HCT116 (cell line): ENCODE measurements at regions not wholly inside any gene's neighbourhood (a gene's known extent, or its start where the extent isn't known, plus 50 kb on each side); places are given as distances from the start of the nearest gene placed in this dataset.

Source experiments
- ATAC-seq: fragments of 200-7000 bp; cut with Tn5 transposase; 2 replicates; pipeline ENCODE4 v1.9.1; 2020; ENCODE audit warnings: mild to moderate bottlenecking, moderate library complexity
- BruUV-seq: library from RNA; stranded (reverse); fragments of 400-500 nt; replicated peaks from 2 replicates; lab custom pipeline; 2021; lab: Mats Ljungman, UMichigan
- CTCF ChIA-PET: fragments of 300-600 bp; sonication (Branson Sonifier 250); formaldehyde crosslinking; loops from one replicate; lab custom pipeline; 2021; ENCODE audit warnings: antibody characterized with exemption; lab: Charles Lee
- POLR2A ChIA-PET: fragments of 300-600, 350-600 bp; sonication (Branson Sonifier 250); formaldehyde crosslinking; loops from one replicate; lab custom pipeline; 2021; ENCODE audit warnings: antibody characterized with exemption; lab: Charles Lee
- RAD21 ChIA-PET, 2 experiments: fragments of 300-600 bp; sonication (Branson Sonifier 250); formaldehyde crosslinking; loops; one replicate each; lab custom pipeline; 2023; ENCODE audit warnings: low total read pairs in 2 of 2; ENCODE audit not compliant: uncharacterized antibody in 2 of 2, unreplicated experiment in 2 of 2, low non-redundant PET in 1 of 2; lab: Charles Lee
- DNase-seq: peaks from one replicate; pipeline ENCODE4 v3.0.0-alpha.2; 2010; ENCODE audit warnings: low read depth, low spot score
- H2AFZ ChIP-seq: fragments of 200-600 bp; shearing (Covaris generic), sonication (generic); 2 replicates; pipeline ENCODE4 v1.6.1; 2017; ENCODE audit warnings: low read depth, mixed run types, mixed read lengths, antibody characterized with exemption, low read length; ENCODE audit not compliant: poor library complexity, severe bottlenecking
- H3K27ac ChIP-seq: 2 replicates; pipeline ENCODE4 v1.5.1; 2012; ENCODE audit warnings: low read depth, low read length
- H3K27me3 ChIP-seq: fragments of 200-600 bp; sonication (generic); 2 replicates; pipeline ENCODE4 v1.6.1; 2016; ENCODE audit warnings: mixed run types, low read length, mixed read lengths; ENCODE audit not compliant: insufficient read depth
- H3K36me3 ChIP-seq, 2 experiments: fragments of 200-500 bp in 1 of 2; fragments of 200-600 bp in 1 of 2; sonication (Bioruptor generic) in 1 of 2; sonication (generic) in 1 of 2; 2 replicates each; pipeline versions ENCODE4 v1.5.1 to v1.6.1; 2014 to 2016; ENCODE audit warnings: low read length in 2 of 2, inconsistent platforms in 1 of 2, mixed read lengths in 1 of 2, mixed run types in 1 of 2; ENCODE audit not compliant: insufficient read depth in 2 of 2, control insufficient read depth in 1 of 2
- H3K4me1 ChIP-seq, 2 experiments: fragments of 200-600 bp in 1 of 2; sonication (generic) in 1 of 2; 2 replicates each; pipeline versions ENCODE4 v1.5.1 to v1.6.1; 2012 to 2017; ENCODE audit warnings: low read length in 2 of 2, inconsistent platforms in 1 of 2, mild to moderate bottlenecking in 1 of 2, mixed read lengths in 1 of 2, mixed run types in 1 of 2, moderate library complexity in 1 of 2; ENCODE audit not compliant: insufficient read depth in 2 of 2, control insufficient read depth in 1 of 2
- H3K4me2 ChIP-seq: fragments of 200-600 bp; sonication (generic); 2 replicates; pipeline ENCODE4 v1.6.1; 2017; ENCODE audit warnings: mixed run types, low read length, mixed read lengths
- H3K4me3 ChIP-seq, 2 experiments: fragments of 200-600 bp in 1 of 2; sonication (generic) in 1 of 2; replicated peaks in 1 of 2; 2 replicates each; pipeline ENCODE4 v1.5.1; 2011 to 2016; ENCODE audit warnings: low read length in 2 of 2, control low read depth in 1 of 2, low read depth in 1 of 2, mild to moderate bottlenecking in 1 of 2, mixed read lengths in 1 of 2, mixed run types in 1 of 2
- H3K79me2 ChIP-seq: fragments of 200-600 bp; sonication (generic); 2 replicates; pipeline ENCODE4 v1.6.1; 2017; ENCODE audit warnings: mild to moderate bottlenecking, mixed run types, low read length, moderate library complexity, mixed read lengths; ENCODE audit not compliant: insufficient read depth
- H3K9ac ChIP-seq: fragments of 200-600 bp; sonication (generic); 2 replicates; pipeline ENCODE4 v1.6.1; 2016; ENCODE audit warnings: low read length, mixed read lengths
- H3K9me2 ChIP-seq: fragments of 200-600 bp; sonication (generic), shearing (Covaris generic); 2 replicates; pipeline ENCODE4 v1.6.1; 2017; ENCODE audit warnings: mixed run types, mild to moderate bottlenecking, moderate library complexity; ENCODE audit not compliant: insufficient read depth
- H3K9me3 ChIP-seq, 2 experiments: fragments of 200-500 bp in 1 of 2; fragments of 200-600 bp in 1 of 2; sonication (Bioruptor generic) in 1 of 2; sonication (generic) in 1 of 2; 2 replicates each; pipeline ENCODE4 v1.6.1; 2014 to 2017; ENCODE audit warnings: low read length in 2 of 2, mixed read lengths in 2 of 2, inconsistent platforms in 1 of 2, low read depth in 1 of 2, mild to moderate bottlenecking in 1 of 2, mixed run types in 1 of 2, moderate library complexity in 1 of 2; ENCODE audit not compliant: control insufficient read depth in 1 of 2, insufficient read depth in 1 of 2
- H4K20me1 ChIP-seq: fragments of 200-600 bp; sonication (generic), shearing (Covaris generic); 2 replicates; pipeline ENCODE4 v1.6.1; 2017; ENCODE audit warnings: mixed run types, mild to moderate bottlenecking, moderate library complexity; ENCODE audit not compliant: insufficient read depth
- CBX3 ChIP-seq: IDR thresholded peaks from 2 replicates; pipeline ENCODE4 v1.6.1; 2012; ENCODE audit warnings: low read depth
- CEBPB ChIP-seq: IDR thresholded peaks from 2 replicates; pipeline ENCODE4 v1.6.1; 2012; ENCODE audit warnings: low read depth
- EGR1 ChIP-seq: IDR thresholded peaks from 2 replicates; pipeline ENCODE4 v1.6.1; 2012; ENCODE audit warnings: low read depth
- ELF1 ChIP-seq: IDR thresholded peaks from 2 replicates; pipeline ENCODE4 v1.6.1; 2012; ENCODE audit warnings: low read depth, borderline replicate concordance
- EZH2phosphoT487 ChIP-seq: fragments of 200-600 bp; IDR thresholded peaks from 2 replicates; pipeline ENCODE4 v1.6.1; 2018; ENCODE audit warnings: antibody characterized with exemption, borderline replicate concordance
- FOSL1 ChIP-seq: IDR thresholded peaks from 2 replicates; pipeline ENCODE4 v1.6.1; 2012; ENCODE audit warnings: low read depth
- JUND ChIP-seq: IDR thresholded peaks from 2 replicates; pipeline ENCODE4 v1.6.1; 2012
- POLR2A ChIP-seq: IDR thresholded peaks from 2 replicates; pipeline ENCODE4 v1.7.0; 2011; ENCODE audit warnings: borderline replicate concordance; ENCODE audit not compliant: insufficient read depth, insufficient read length; ENCODE audit errors: extremely low read depth
- POLR2AphosphoS5 ChIP-seq: IDR thresholded peaks from 2 replicates; pipeline ENCODE4 v1.6.1; 2011; ENCODE audit warnings: mild to moderate bottlenecking, low read depth, low read length, moderate library complexity
- SP1 ChIP-seq: IDR thresholded peaks from 2 replicates; pipeline ENCODE4 v1.6.1; 2012; ENCODE audit warnings: low read depth
- TCF7L2 ChIP-seq: IDR thresholded peaks from 2 replicates; pipeline ENCODE4 v1.7.0; 2011; ENCODE audit warnings: borderline replicate concordance, inconsistent platforms; ENCODE audit not compliant: insufficient read depth, insufficient read length; ENCODE audit errors: extremely low read depth
- ZFX ChIP-seq: fragments of 450-650 bp; IDR thresholded peaks from 2 replicates; pipeline ENCODE4 v1.6.1; 2017
- intact Hi-C: fragments of 100-400 bp; cut with micrococcal nuclease; formaldehyde crosslinking; loops from 2 replicates; pipeline ENCODE4 v1.10.0; 2022
- TF ChIP-seq, protein P1 (sequence below): IDR thresholded peaks from 2 replicates; pipeline ENCODE4 v1.6.1; 2012; ENCODE audit warnings: low read depth
- TF ChIP-seq, protein P2 (sequence below): IDR thresholded peaks from 2 replicates; pipeline ENCODE4 v1.6.1; 2011; ENCODE audit warnings: mild to moderate bottlenecking, low read length, moderate library complexity; ENCODE audit not compliant: insufficient replicate concordance; ENCODE audit errors: extremely low read depth

DNA sequence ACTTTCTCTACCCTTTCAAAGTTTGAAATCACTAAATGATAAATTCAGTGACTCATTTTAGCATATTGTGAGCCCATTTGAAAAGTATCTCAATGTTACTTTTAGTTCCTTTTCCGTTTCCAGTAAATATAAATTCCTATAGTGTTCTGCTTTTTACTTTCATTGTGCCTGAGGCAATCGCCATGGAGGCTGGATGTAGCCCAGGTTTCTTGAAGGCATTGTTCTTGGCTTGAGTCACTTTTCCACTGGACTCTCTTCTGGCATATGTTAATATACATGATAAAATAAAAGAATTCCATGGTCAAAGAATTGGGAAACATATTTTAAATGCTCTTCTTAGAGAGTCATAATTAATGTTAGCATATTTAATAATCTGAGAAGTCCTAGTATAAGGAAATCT, 327.0 kb downstream of the IZUMO3 start (continued):
- TF ChIP-seq, protein P1, sequence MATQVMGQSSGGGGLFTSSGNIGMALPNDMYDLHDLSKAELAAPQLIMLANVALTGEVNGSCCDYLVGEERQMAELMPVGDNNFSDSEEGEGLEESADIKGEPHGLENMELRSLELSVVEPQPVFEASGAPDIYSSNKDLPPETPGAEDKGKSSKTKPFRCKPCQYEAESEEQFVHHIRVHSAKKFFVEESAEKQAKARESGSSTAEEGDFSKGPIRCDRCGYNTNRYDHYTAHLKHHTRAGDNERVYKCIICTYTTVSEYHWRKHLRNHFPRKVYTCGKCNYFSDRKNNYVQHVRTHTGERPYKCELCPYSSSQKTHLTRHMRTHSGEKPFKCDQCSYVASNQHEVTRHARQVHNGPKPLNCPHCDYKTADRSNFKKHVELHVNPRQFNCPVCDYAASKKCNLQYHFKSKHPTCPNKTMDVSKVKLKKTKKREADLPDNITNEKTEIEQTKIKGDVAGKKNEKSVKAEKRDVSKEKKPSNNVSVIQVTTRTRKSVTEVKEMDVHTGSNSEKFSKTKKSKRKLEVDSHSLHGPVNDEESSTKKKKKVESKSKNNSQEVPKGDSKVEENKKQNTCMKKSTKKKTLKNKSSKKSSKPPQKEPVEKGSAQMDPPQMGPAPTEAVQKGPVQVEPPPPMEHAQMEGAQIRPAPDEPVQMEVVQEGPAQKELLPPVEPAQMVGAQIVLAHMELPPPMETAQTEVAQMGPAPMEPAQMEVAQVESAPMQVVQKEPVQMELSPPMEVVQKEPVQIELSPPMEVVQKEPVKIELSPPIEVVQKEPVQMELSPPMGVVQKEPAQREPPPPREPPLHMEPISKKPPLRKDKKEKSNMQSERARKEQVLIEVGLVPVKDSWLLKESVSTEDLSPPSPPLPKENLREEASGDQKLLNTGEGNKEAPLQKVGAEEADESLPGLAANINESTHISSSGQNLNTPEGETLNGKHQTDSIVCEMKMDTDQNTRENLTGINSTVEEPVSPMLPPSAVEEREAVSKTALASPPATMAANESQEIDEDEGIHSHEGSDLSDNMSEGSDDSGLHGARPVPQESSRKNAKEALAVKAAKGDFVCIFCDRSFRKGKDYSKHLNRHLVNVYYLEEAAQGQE, result no peak
- TF ChIP-seq, protein P2, sequence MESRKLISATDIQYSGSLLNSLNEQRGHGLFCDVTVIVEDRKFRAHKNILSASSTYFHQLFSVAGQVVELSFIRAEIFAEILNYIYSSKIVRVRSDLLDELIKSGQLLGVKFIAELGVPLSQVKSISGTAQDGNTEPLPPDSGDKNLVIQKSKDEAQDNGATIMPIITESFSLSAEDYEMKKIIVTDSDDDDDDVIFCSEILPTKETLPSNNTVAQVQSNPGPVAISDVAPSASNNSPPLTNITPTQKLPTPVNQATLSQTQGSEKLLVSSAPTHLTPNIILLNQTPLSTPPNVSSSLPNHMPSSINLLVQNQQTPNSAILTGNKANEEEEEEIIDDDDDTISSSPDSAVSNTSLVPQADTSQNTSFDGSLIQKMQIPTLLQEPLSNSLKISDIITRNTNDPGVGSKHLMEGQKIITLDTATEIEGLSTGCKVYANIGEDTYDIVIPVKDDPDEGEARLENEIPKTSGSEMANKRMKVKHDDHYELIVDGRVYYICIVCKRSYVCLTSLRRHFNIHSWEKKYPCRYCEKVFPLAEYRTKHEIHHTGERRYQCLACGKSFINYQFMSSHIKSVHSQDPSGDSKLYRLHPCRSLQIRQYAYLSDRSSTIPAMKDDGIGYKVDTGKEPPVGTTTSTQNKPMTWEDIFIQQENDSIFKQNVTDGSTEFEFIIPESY, result no peak
- TF ChIP-seq CEBPB (no peak), POLR2AphosphoS5 (no peak), ZFX (no peak), TCF7L2 (no peak), EZH2phosphoT487 (no peak), FOSL1 (no peak), ELF1 (no peak), EGR1 (no peak)

DNA sequence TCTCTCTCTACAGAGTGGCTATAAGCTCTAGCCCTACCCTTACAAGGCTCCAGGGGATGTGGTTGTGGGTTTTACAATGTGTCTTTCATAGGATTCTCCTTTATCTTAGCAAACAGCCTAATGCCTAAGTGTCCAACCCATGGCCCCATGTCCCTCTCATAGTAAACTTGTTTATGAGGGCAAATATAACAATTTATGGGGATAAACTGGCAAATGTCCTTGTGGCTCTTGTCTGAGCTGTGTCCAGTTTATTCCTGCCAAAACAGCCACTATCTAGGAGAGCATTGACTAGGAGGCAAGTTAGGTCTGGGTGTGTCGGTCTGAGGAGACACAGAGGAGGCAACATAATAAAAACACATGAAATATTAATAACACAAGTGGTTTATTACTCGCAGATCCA, 335.1 kb downstream of the IZUMO3 start:
- H3K4me2 ChIP-seq, result no peak overlapping the region
- no peak for TF ChIP-seq EZH2phosphoT487
- no peak for TF ChIP-seq FOSL1
- TF ChIP-seq POLR2AphosphoS5, result no peak
- no peak for TF ChIP-seq CEBPB
- TF ChIP-seq POLR2A, result no peak
- no peak for TF ChIP-seq JUND
- no peak for TF ChIP-seq CBX3
- no peak for TF ChIP-seq ZFX
- TF ChIP-seq, protein P2, result no peak
- no peak for TF ChIP-seq SP1
- TF ChIP-seq, protein P1, result no peak

More for the DNA sequence above, 335.1 kb downstream of the IZUMO3 start:
- intact Hi-C loops, result no loop called here
- DNase-seq (no peak), ATAC-seq (no peak)
- Histone ChIP-seq H3K27ac (no peak overlapping the region), H3K9me3 (peaks cover 0 to 9% of the 10 kb centered on the region in 2 experiments; a peak in 2 of 4 replicates), H3K79me2 (no peaks in the 10 kb centered on the region), H3K4me3 (no peak overlapping the region), H3K4me1 (no peaks in the 10 kb centered on the region), H3K9ac (no peak overlapping the region), H4K20me1 (no peaks in the 10 kb centered on the region), H3K27me3 (no peaks in the 10 kb centered on the region), H3K36me3 (no peaks in the 10 kb centered on the region), H3K9me2 (no peaks in the 10 kb centered on the region), H2AFZ (no peak overlapping the region)
- ChIA-PET CTCF (no interaction called here), RAD21 (no interaction called here), POLR2A (no interaction called here)
- no TSS peak for BruUV-seq
